Neural crest cell (in vitro differentiated cells): ENCODE measurements at regions not wholly inside any gene's neighbourhood (a gene's known extent, or its start where the extent isn't known, plus 50 kb on each side); places are given as distances from the start of the nearest gene placed in this dataset.
"Not testable (repeated sequence)": the region's sequence is repeated elsewhere in the genome, so short reads cannot be mapped to it uniquely, and the experiment has no call there.

Experiments
- DNase-seq: peaks from one replicate; pipeline ENCODE4 v3.0.0; 2021; ENCODE audit warnings: low read depth, mixed read lengths, low spot score
- H3K27ac Mint-ChIP-seq: one replicate; pipeline ENCODE4 v1.8.0; 2021; ENCODE audit warnings: mild to moderate bottlenecking, mixed read lengths; ENCODE audit not compliant: unreplicated experiment
- H3K27me3 Mint-ChIP-seq: 2 replicates; pipeline ENCODE4 v1.8.0; 2021; ENCODE audit warnings: low read depth, mild to moderate bottlenecking, mixed read lengths
- H3K36me3 Mint-ChIP-seq: 2 replicates; pipeline ENCODE4 v1.8.0; 2021; ENCODE audit warnings: low read depth, mild to moderate bottlenecking, mixed read lengths
- H3K4me1 Mint-ChIP-seq: 2 replicates; pipeline ENCODE4 v1.8.0; 2021; ENCODE audit warnings: mixed read lengths
- H3K4me3 Mint-ChIP-seq: one replicate; pipeline ENCODE4 v1.8.0; 2021; ENCODE audit warnings: mild to moderate bottlenecking, mixed read lengths
- H3K9me3 Mint-ChIP-seq: 2 replicates; pipeline ENCODE4 v1.8.0; 2021; ENCODE audit warnings: mixed read lengths
- TF ChIP-seq, protein P1 (sequence below): fragments of 200-600 bp; sonication (generic); conservative IDR thresholded peaks from 2 replicates; pipeline ENCODE4 v1.5.0; 2021; ENCODE audit warnings: antibody characterized with exemption, mild to moderate bottlenecking

DNA sequence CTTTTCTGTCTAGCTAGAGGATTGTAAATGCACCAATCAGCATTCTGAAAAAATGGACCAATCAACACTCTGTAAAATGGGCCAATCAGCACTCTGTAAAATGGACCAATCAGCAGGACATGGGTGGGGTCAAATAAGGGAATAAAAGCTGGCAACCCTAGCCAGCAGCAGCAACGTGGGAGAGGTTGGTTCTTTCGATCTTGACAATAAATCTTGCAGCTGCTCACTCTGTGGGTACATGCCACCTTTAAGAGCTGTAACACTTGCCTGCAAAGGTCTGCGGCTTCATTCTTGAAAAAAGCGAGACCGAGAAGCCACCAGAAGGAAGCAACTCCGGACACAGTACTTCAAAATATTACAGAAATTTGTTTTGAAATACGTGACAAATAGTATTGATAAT is 424.6 kb upstream of the CDH9 start:
- Mint-ChIP-seq H3K27ac (no peak overlapping the region), H3K27me3 (no peaks in the 10 kb centered on the region), H3K4me1 (peaks cover 6% of the 10 kb centered on the region), H3K9me3 (peaks cover 7% of the 10 kb centered on the region), H3K36me3 (no peaks in the 10 kb centered on the region), H3K4me3 (no peak overlapping the region)
- no peak for DNase-seq
- TF ChIP-seq, protein P1, sequence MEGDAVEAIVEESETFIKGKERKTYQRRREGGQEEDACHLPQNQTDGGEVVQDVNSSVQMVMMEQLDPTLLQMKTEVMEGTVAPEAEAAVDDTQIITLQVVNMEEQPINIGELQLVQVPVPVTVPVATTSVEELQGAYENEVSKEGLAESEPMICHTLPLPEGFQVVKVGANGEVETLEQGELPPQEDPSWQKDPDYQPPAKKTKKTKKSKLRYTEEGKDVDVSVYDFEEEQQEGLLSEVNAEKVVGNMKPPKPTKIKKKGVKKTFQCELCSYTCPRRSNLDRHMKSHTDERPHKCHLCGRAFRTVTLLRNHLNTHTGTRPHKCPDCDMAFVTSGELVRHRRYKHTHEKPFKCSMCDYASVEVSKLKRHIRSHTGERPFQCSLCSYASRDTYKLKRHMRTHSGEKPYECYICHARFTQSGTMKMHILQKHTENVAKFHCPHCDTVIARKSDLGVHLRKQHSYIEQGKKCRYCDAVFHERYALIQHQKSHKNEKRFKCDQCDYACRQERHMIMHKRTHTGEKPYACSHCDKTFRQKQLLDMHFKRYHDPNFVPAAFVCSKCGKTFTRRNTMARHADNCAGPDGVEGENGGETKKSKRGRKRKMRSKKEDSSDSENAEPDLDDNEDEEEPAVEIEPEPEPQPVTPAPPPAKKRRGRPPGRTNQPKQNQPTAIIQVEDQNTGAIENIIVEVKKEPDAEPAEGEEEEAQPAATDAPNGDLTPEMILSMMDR: no peak

DNA sequence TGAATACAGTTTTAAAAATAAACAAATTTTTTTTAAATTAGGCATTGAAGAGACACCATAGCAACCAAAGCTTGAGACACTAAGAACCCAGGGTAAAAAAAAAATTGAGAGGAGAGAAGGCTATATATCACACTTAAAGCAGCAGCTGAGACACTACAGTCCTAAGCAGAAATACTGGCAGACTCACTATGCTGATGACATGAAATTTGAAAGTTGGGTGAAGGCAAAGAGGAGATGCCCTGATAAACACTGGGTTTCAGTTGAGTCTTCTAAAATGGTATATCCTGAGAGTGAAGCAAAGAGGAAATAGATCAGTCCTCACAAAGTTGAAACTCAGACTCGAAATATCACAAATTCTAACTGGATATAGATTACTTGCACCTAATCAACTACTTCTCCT is 419.9 kb upstream of the CDH9 start:
- Mint-ChIP-seq H3K36me3 (no peaks in the 10 kb centered on the region), H3K27me3 (no peaks in the 10 kb centered on the region), H3K9me3 (no peaks in the 10 kb centered on the region), H3K27ac (no peak overlapping the region), H3K4me3 (no peak overlapping the region), H3K4me1 (no peaks in the 10 kb centered on the region)
- no peak for DNase-seq
- TF ChIP-seq, protein P1: no peak

DNA sequence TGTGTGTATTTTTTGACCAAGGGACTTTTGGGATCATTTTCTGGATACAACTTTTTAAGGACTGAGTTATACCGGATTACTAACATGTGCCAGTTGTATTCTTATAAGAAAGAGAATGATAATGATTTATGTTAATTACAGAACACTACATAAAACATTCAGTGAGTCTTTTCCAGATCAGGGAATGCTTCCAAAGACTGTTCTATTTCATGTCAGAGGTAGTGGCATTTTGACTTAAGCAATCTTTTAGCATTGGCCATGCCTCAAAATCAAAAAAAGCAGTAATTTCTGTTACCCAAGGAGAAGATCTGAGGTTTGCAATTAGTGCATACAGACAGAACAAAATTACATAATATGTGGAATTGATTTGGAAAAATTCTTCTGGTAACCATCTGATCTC is 413.0 kb upstream of the CDH9 start:
- Mint-ChIP-seq H3K27ac (no peak overlapping the region), H3K4me3 (no peak overlapping the region), H3K4me1 (no peaks in the 10 kb centered on the region), H3K36me3 (no peaks in the 10 kb centered on the region), H3K9me3 (no peaks in the 10 kb centered on the region), H3K27me3 (no peaks in the 10 kb centered on the region)
- TF ChIP-seq, protein P1: no peak
- DNase-seq: no peak

DNA sequence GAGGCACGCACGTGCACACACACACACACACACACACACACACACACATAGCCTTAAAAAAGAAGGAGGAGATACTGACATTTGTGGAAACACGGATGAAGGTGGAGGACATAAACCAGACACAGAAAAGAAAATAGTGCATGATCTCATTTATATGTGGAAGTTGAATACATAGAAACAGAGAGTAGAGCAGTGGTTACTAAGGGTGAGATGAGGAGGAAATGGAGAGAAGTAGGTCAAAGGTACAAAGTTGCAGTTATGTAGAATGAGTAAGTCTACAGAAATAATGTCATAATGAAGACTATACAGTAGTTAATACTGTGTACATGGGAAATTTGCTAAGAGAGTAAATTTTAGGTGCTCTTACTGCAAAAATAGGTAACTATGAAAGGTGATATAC is 412.2 kb upstream of the CDH9 start:
- Mint-ChIP-seq H3K9me3 (no peaks in the 10 kb centered on the region), H3K27me3 (no peaks in the 10 kb centered on the region), H3K4me3 (no peak overlapping the region), H3K36me3 (no peaks in the 10 kb centered on the region), H3K4me1 (no peaks in the 10 kb centered on the region), H3K27ac (no peak overlapping the region)
- DNase-seq: no peak
- TF ChIP-seq, protein P1: no peak

DNA sequence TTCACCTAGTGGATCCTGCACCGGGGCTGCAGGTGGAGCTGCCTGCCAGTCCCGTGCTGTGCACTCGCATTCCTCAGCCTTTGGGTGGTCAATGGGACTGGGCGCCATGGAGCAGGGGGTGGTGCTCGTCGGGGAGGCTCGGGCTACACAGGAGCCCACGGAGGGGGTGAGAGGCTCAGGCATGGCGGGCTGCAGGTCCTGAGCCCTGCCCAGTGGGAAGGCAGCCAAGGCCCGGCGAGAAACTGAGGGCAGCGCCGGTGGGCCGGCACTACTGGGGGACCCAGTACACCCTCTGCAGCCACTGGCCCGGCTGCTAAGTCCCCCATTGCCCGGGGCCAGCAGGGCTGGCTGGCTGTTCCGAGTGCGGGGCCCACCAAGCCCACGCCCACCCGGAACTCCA is 401.0 kb upstream of the CDH9 start:
- not testable (repeated sequence) for DNase-seq, H3K36me3 Mint-ChIP-seq, H3K27me3 Mint-ChIP-seq, H3K4me1 Mint-ChIP-seq, H3K27ac Mint-ChIP-seq, H3K9me3 Mint-ChIP-seq, H3K4me3 Mint-ChIP-seq

DNA sequence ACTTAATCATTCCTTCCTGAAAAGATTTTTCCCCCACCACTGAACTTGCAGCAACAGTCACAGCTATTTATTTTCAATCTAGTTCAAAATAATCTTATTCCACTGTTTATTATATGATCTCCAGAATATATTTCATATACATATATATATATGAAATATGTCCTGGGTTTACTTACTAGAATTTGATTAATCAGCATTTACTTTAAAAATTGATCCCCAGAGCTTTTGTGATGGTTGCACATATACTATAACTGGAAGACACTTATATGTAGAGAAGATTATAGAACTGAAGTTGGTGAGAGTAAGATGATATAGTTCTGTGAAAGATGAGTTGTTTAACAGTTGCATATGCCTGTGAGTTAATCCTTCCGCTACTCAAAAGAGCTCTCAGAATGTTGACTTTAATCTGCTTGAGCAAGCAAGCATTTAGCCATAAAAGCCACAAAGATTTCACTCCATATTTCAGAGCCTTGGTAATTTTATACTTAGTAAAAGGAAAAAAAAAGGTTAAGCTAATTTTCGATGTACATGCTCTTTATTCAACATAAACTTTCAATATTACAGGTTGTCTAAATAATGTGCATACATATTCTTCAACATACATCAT is 399.3 kb upstream of the CDH9 start:
- no peaks in the 10 kb centered on the region for H3K4me1 Mint-ChIP-seq
- no peak for DNase-seq
- H3K36me3 Mint-ChIP-seq: no peaks in the 10 kb centered on the region
- H3K27me3 Mint-ChIP-seq: no peaks in the 10 kb centered on the region
- TF ChIP-seq, protein P1: no peak
- H3K4me3 Mint-ChIP-seq: no peak overlapping the region
- no peak overlapping the region for H3K27ac Mint-ChIP-seq
- H3K9me3 Mint-ChIP-seq: peaks cover 2% of the 10 kb centered on the region
